Ascending aorta (tissue), 2 donors: ENCODE measurements at regions not wholly inside any gene's neighbourhood (a gene's known extent, or its start where the extent isn't known, plus 50 kb on each side); places are given as distances from the start of the nearest gene placed in this dataset.

Experiments used
- DNase-seq, 2 donors: peaks; one replicate each; pipeline ENCODE4 v3.0.0-alpha.2; 2019; ENCODE audit warnings: low spot score in 2 of 2
- H3K27ac ChIP-seq, 2 donors: fragments of 200-600 bp; sonication (generic); one replicate each; pipeline ENCODE4 v1.5.1; 2016 to 2017; ENCODE audit warnings: mild to moderate bottlenecking in 1 of 2
- H3K27me3 ChIP-seq: fragments of 200-600 bp; sonication (generic); one replicate; pipeline ENCODE4 v1.5.1; 2017
- H3K36me3 ChIP-seq, 2 donors: fragments of 200-600 bp; sonication (generic); one replicate each; pipeline ENCODE4 v1.5.1; 2016
- H3K4me1 ChIP-seq, 2 donors: fragments of 200-600 bp; sonication (generic); one replicate each; pipeline ENCODE4 v1.5.1; 2016 to 2017; ENCODE audit warnings: mild to moderate bottlenecking in 1 of 2
- H3K4me3 ChIP-seq, 2 donors: fragments of 200-600 bp; sonication (generic); one replicate each; pipeline ENCODE4 v1.5.1; 2016 to 2017; ENCODE audit warnings: mild to moderate bottlenecking in 1 of 2
- H3K9me3 ChIP-seq, 2 donors: fragments of 200-600 bp; sonication (generic); one replicate each; pipeline ENCODE4 v1.5.1; 2016
- CTCF ChIP-seq, 3 experiments: fragments of 200-600 bp in 2 of 3; fragments of 450-650 bp in 1 of 3; sonication (generic) in 2 of 3; IDR thresholded peaks; one replicate each; pipeline ENCODE4 v1.5.1; 2016 to 2019; ENCODE audit warnings: antibody characterized with exemption in 3 of 3, mild to moderate bottlenecking in 1 of 3, moderate library complexity in 1 of 3
- intact Hi-C: fragments of 100-400 bp; cut with DNase I; formaldehyde crosslinking; loops from one replicate; pipeline ENCODE4 v1.15.1; 2023

- Histone ChIP-seq H3K4me3 (no peak overlapping the region), H3K9me3 (no peaks in the 10 kb centered on the region), H3K36me3 (no peaks in the 10 kb centered on the region), H3K27ac (no peak overlapping the region), H3K27me3 (no peaks in the 10 kb centered on the region), H3K4me1 (no peaks in the 10 kb centered on the region)
- TF ChIP-seq CTCF (IDR thresholded peaks at IDR 0.05) = no peak
- intact Hi-C loops = no loop called here
- no peak for DNase-seq
Observed at GRCh38 chr5:14062178-14062577, 81.0 kb upstream of the TRIO start.

GRCh38 chr5:14061106-14061505 lies 82.0 kb upstream of the TRIO start:
- Histone ChIP-seq H3K4me1 (no peaks in the 10 kb centered on the region), H3K27me3 (no peaks in the 10 kb centered on the region), H3K27ac (no peak overlapping the region), H3K4me3 (no peak overlapping the region), H3K36me3 (no peaks in the 10 kb centered on the region), H3K9me3 (no peaks in the 10 kb centered on the region)
- no peak for DNase-seq
- TF ChIP-seq CTCF (IDR thresholded peaks at IDR 0.05) = no peak
- intact Hi-C loops = no loop called here

GRCh38 chr5:14060218-14060617 lies 82.9 kb upstream of the TRIO start:
- Histone ChIP-seq H3K4me3 (no peak overlapping the region), H3K4me1 (no peaks in the 10 kb centered on the region), H3K27me3 (no peaks in the 10 kb centered on the region), H3K27ac (no peak overlapping the region), H3K9me3 (no peaks in the 10 kb centered on the region), H3K36me3 (no peaks in the 10 kb centered on the region)
- intact Hi-C loops = no loop called here
- no peak for DNase-seq
- no peak for TF ChIP-seq CTCF (IDR thresholded peaks at IDR 0.05)

- TF ChIP-seq CTCF (IDR thresholded peaks at IDR 0.05) = no peak
- Histone ChIP-seq H3K27me3 (no peaks in the 10 kb centered on the region), H3K36me3 (no peaks in the 10 kb centered on the region), H3K27ac (no peak overlapping the region), H3K9me3 (no peaks in the 10 kb centered on the region), H3K4me1 (no peaks in the 10 kb centered on the region), H3K4me3 (no peak overlapping the region)
- intact Hi-C loops = no loop called here
- no peak for DNase-seq
Observed at GRCh38 chr5:14059810-14060209, 83.3 kb upstream of the TRIO start.

- Histone ChIP-seq H3K27ac (no peak overlapping the region), H3K9me3 (no peaks in the 10 kb centered on the region), H3K4me3 (no peak overlapping the region), H3K27me3 (no peaks in the 10 kb centered on the region), H3K4me1 (no peaks in the 10 kb centered on the region), H3K36me3 (no peaks in the 10 kb centered on the region)
- TF ChIP-seq CTCF (IDR thresholded peaks at IDR 0.05) = no peak
- intact Hi-C loops = no loop called here
- DNase-seq = no peak
Observed at GRCh38 chr5:14057289-14057688, 85.9 kb upstream of the TRIO start.

GRCh38 chr5:14056039-14056438 lies 87.1 kb upstream of the TRIO start:
- no peaks in the 10 kb centered on the region for H3K9me3 ChIP-seq
- H3K4me3 ChIP-seq = no peak overlapping the region
- H3K27me3 ChIP-seq = no peaks in the 10 kb centered on the region
- DNase-seq = no peak
- TF ChIP-seq CTCF (IDR thresholded peaks at IDR 0.05) = no peak
- no peaks in the 10 kb centered on the region for H3K4me1 ChIP-seq
- no peak overlapping the region for H3K27ac ChIP-seq
- intact Hi-C loops = no loop called here
- H3K36me3 ChIP-seq = no peaks in the 10 kb centered on the region
